WTC11 (cell line): ENCODE measurements at regions not wholly inside any gene's neighbourhood (a gene's known extent, or its start where the extent isn't known, plus 50 kb on each side); places are given as distances from the start of the nearest gene placed in this dataset.

ENCODE experiments used
- FOXP1 ChIP-seq: sonication (generic); formaldehyde crosslinking; IDR thresholded peaks from 2 replicates; pipeline ENCODE4 v1.8.0; 2022; ENCODE audit warnings: missing genetic modification reagents, mild to moderate bottlenecking, moderate library complexity, borderline replicate concordance
- SMAD4 ChIP-seq: sonication (generic); formaldehyde crosslinking; IDR thresholded peaks from 2 replicates; pipeline ENCODE4 v1.8.0; 2022; ENCODE audit warnings: mild to moderate bottlenecking, missing genetic modification reagents
- TCF7 ChIP-seq: sonication (generic); formaldehyde crosslinking; IDR thresholded peaks from 2 replicates; pipeline ENCODE4 v1.8.0; 2022; ENCODE audit warnings: mild to moderate bottlenecking, low read depth, missing genetic modification reagents, moderate library complexity
- TEAD4 ChIP-seq: sonication (generic); formaldehyde crosslinking; IDR thresholded peaks from 2 replicates; pipeline ENCODE4 v1.8.0; 2022; ENCODE audit warnings: mild to moderate bottlenecking, missing genetic modification reagents
- ZNF232 ChIP-seq: sonication (generic); formaldehyde crosslinking; IDR thresholded peaks from 2 replicates; pipeline ENCODE4 v1.8.0; 2022; ENCODE audit warnings: mild to moderate bottlenecking, missing genetic modification reagents
- ZNF263 ChIP-seq: sonication (generic); formaldehyde crosslinking; IDR thresholded peaks from 2 replicates; pipeline ENCODE4 v1.8.1; 2022; ENCODE audit warnings: low read depth, mild to moderate bottlenecking, moderate library complexity, missing genetic modification reagents
- ZNF423 ChIP-seq: fragments of 250-450 bp; sonication (Bioruptor Pico); IDR thresholded peaks from 2 replicates; pipeline ENCODE4 v2.1.2; 2022; ENCODE audit warnings: mild to moderate bottlenecking, moderate library complexity
- TF ChIP-seq, protein P1 (sequence below): sonication (generic); formaldehyde crosslinking; IDR thresholded peaks from 2 replicates; pipeline ENCODE4 v1.8.1; 2022; ENCODE audit warnings: low read depth, mild to moderate bottlenecking, moderate library complexity, missing genetic modification reagents, borderline replicate concordance
- TF ChIP-seq, protein P2 (sequence below): fragments of 200-600 bp; IDR thresholded peaks from 2 replicates; pipeline ENCODE4 v1.8.0; 2022; ENCODE audit warnings: antibody characterized with exemption
- TF ChIP-seq, protein P3 (sequence below): sonication (generic); formaldehyde crosslinking; IDR thresholded peaks from 2 replicates; pipeline ENCODE4 v1.8.0; 2022; ENCODE audit warnings: mild to moderate bottlenecking, missing genetic modification reagents
- TF ChIP-seq, protein P4 (sequence below): sonication (generic); formaldehyde crosslinking; IDR thresholded peaks from 2 replicates; pipeline ENCODE4 v1.8.1; 2022; ENCODE audit warnings: missing genetic modification reagents, borderline replicate concordance
- TF ChIP-seq, protein P5 (sequence below): sonication (generic); formaldehyde crosslinking; IDR thresholded peaks from 2 replicates; pipeline ENCODE4 v1.8.0; 2022; ENCODE audit warnings: mild to moderate bottlenecking, missing genetic modification reagents
- TF ChIP-seq, protein P6 (sequence below): sonication (generic); formaldehyde crosslinking; IDR thresholded peaks from 2 replicates; pipeline ENCODE4 v1.8.1; 2023; ENCODE audit warnings: mild to moderate bottlenecking, missing genetic modification reagents, moderate library complexity

DNA sequence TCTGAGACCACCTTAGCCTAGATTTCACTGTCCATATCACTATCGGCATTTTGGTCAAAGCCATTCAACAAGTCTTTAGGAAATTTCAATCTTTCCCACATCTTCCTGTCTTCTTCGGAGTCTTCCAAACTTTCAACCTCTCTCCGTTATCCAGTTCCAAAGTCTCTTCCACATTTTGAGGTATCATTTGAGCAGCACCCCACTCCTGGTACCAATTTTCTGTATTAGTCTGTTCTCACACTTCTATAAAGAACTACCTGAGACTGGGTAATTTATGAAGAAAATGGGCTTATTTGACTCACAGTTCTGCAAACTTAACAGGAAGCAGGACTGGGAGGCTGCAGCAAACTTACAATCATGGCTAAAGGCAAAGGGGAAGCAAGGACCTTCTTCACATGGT, 215.5 kb downstream of the CYLC2 start:
- TF ChIP-seq, protein P1, sequence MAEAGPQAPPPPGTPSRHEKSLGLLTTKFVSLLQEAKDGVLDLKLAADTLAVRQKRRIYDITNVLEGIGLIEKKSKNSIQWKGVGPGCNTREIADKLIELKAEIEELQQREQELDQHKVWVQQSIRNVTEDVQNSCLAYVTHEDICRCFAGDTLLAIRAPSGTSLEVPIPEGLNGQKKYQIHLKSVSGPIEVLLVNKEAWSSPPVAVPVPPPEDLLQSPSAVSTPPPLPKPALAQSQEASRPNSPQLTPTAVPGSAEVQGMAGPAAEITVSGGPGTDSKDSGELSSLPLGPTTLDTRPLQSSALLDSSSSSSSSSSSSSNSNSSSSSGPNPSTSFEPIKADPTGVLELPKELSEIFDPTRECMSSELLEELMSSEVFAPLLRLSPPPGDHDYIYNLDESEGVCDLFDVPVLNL, result no peak
- TF ChIP-seq ZNF423 (CRISPR knock-in tag) (no peak), TCF7 (no peak), ZNF263 (CRISPR knock-in tag) (no peak), TEAD4 (CRISPR knock-in tag) (no peak), ZNF232 (CRISPR knock-in tag) (no peak), SMAD4 (CRISPR knock-in tag) (no peak), FOXP1 (CRISPR knock-in tag) (no peak)
- TF ChIP-seq, protein P2, sequence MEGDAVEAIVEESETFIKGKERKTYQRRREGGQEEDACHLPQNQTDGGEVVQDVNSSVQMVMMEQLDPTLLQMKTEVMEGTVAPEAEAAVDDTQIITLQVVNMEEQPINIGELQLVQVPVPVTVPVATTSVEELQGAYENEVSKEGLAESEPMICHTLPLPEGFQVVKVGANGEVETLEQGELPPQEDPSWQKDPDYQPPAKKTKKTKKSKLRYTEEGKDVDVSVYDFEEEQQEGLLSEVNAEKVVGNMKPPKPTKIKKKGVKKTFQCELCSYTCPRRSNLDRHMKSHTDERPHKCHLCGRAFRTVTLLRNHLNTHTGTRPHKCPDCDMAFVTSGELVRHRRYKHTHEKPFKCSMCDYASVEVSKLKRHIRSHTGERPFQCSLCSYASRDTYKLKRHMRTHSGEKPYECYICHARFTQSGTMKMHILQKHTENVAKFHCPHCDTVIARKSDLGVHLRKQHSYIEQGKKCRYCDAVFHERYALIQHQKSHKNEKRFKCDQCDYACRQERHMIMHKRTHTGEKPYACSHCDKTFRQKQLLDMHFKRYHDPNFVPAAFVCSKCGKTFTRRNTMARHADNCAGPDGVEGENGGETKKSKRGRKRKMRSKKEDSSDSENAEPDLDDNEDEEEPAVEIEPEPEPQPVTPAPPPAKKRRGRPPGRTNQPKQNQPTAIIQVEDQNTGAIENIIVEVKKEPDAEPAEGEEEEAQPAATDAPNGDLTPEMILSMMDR, result no peak
- TF ChIP-seq, protein P3, sequence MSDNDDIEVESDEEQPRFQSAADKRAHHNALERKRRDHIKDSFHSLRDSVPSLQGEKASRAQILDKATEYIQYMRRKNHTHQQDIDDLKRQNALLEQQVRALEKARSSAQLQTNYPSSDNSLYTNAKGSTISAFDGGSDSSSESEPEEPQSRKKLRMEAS (CRISPR knock-in tag), result no peak
- TF ChIP-seq, protein P4, sequence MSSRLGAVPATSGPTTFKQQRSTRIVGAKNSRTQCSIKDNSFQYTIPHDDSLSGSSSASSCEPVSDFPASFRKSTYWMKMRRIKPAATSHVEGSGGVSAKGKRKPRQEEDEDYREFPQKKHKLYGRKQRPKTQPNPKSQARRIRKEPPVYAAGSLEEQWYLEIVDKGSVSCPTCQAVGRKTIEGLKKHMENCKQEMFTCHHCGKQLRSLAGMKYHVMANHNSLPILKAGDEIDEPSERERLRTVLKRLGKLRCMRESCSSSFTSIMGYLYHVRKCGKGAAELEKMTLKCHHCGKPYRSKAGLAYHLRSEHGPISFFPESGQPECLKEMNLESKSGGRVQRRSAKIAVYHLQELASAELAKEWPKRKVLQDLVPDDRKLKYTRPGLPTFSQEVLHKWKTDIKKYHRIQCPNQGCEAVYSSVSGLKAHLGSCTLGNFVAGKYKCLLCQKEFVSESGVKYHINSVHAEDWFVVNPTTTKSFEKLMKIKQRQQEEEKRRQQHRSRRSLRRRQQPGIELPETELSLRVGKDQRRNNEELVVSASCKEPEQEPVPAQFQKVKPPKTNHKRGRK (CRISPR knock-in tag), result no peak
- TF ChIP-seq, protein P5, sequence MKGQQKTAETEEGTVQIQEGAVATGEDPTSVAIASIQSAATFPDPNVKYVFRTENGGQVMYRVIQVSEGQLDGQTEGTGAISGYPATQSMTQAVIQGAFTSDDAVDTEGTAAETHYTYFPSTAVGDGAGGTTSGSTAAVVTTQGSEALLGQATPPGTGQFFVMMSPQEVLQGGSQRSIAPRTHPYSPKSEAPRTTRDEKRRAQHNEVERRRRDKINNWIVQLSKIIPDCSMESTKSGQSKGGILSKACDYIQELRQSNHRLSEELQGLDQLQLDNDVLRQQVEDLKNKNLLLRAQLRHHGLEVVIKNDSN (CRISPR knock-in tag), result no peak
- TF ChIP-seq, protein P6, sequence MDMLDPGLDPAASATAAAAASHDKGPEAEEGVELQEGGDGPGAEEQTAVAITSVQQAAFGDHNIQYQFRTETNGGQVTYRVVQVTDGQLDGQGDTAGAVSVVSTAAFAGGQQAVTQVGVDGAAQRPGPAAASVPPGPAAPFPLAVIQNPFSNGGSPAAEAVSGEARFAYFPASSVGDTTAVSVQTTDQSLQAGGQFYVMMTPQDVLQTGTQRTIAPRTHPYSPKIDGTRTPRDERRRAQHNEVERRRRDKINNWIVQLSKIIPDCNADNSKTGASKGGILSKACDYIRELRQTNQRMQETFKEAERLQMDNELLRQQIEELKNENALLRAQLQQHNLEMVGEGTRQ (CRISPR knock-in tag), result no peak
